Endothelial cell of umbilical vein (primary cell): ENCODE measurements at regions not wholly inside any gene's neighbourhood (a gene's known extent, or its start where the extent isn't known, plus 50 kb on each side); places are given as distances from the start of the nearest gene placed in this dataset.

Source experiments
- BruUV-seq: library from RNA; stranded (reverse); fragments of 400-500 nt; replicated peaks from 2 replicates; lab custom pipeline; 2021; lab: Mats Ljungman, UMichigan
- CTCF ChIA-PET: fragments of 300-600, 350-600 bp; sonication (Branson Sonifier 250); formaldehyde crosslinking; loops from one replicate; lab custom pipeline; 2021; ENCODE audit warnings: antibody characterized with exemption, inconsistent platforms; lab: Charles Lee
- POLR2A ChIA-PET: fragments of 300-600, 350-600 bp; sonication (Branson Sonifier 250); formaldehyde crosslinking; loops from one replicate; lab custom pipeline; 2021; ENCODE audit warnings: antibody characterized with exemption, inconsistent platforms; lab: Charles Lee
- DNase-seq: peaks from one replicate; pipeline ENCODE4 v3.0.0-alpha.2; 2011; ENCODE audit warnings: low read depth, low spot score
- FAIRE-seq: peaks from 2 replicates; lab custom pipeline; 2011; peaks lifted over from hg19 to GRCh38; lab: Jason Lieb, UNC
- H2AFZ ChIP-seq: 2 replicates; pipeline ENCODE4 v1.6.0; 2012; ENCODE audit warnings: low read depth, low read length, control low read depth, inconsistent platforms
- H3K27ac ChIP-seq: 2 replicates; pipeline ENCODE4 v1.5.1; 2011; ENCODE audit warnings: low read depth, mild to moderate bottlenecking, control low read depth, low read length, moderate library complexity; ENCODE audit not compliant: insufficient read depth
- H3K27me3 ChIP-seq, 2 experiments: 2 replicates each; pipeline versions ENCODE4 v1.6.0 to v1.6.1; 2011; ENCODE audit warnings: low read length in 2 of 2, mixed read lengths in 1 of 2; ENCODE audit not compliant: control insufficient read depth in 2 of 2, insufficient read depth in 2 of 2
- H3K36me3 ChIP-seq, 2 experiments: 2 replicates in 1 of 2; 3 replicates in 1 of 2; pipeline ENCODE4 v1.5.1; 2011; ENCODE audit warnings: low read length in 2 of 2, mild to moderate bottlenecking in 1 of 2, moderate library complexity in 1 of 2; ENCODE audit not compliant: control insufficient read depth in 2 of 2, insufficient read depth in 2 of 2; ENCODE audit errors: extremely low read depth in 1 of 2
- H3K4me1 ChIP-seq: 3 replicates; pipeline ENCODE4 v1.5.1; 2011; ENCODE audit warnings: mild to moderate bottlenecking, low read length; ENCODE audit not compliant: control insufficient read depth, insufficient read depth; ENCODE audit errors: extremely low read depth
- H3K4me2 ChIP-seq: 2 replicates; pipeline ENCODE4 v1.6.1; 2011; ENCODE audit warnings: low read length, control low read depth, mixed read lengths; ENCODE audit not compliant: insufficient read depth
- H3K4me3 ChIP-seq, 3 experiments: fragments of 200-600 bp in 1 of 3; sonication (generic), shearing (Covaris generic) in 1 of 3; replicated peaks in 1 of 3; 2 replicates each; pipeline ENCODE4 v1.5.1; 2011 to 2016; ENCODE audit warnings: control low read depth in 3 of 3, low read length in 3 of 3, mild to moderate bottlenecking in 2 of 3, inconsistent platforms in 1 of 3, low read depth in 1 of 3, moderate library complexity in 1 of 3; ENCODE audit not compliant: insufficient read depth in 1 of 3
- H3K79me2 ChIP-seq: 2 replicates; pipeline ENCODE4 v1.6.0; 2012; ENCODE audit warnings: low read length, inconsistent platforms; ENCODE audit not compliant: control insufficient read depth, insufficient read depth
- H3K9ac ChIP-seq: replicated peaks from 2 replicates; pipeline ENCODE3; 2011; ENCODE audit warnings: low read length, control low read depth; ENCODE audit not compliant: insufficient read depth; ENCODE audit errors: extremely low read depth
- H3K9me1 ChIP-seq: replicated peaks from 3 replicates; pipeline ENCODE4 v1.6.0; 2011; ENCODE audit warnings: mild to moderate bottlenecking, low read length; ENCODE audit not compliant: control insufficient read depth, insufficient read depth; ENCODE audit errors: extremely low read depth
- H3K9me3 ChIP-seq: replicated peaks from 2 replicates; pipeline ENCODE4 v1.5.1; 2012; ENCODE audit warnings: low read length, inconsistent platforms; ENCODE audit not compliant: control insufficient read depth, insufficient read depth
- H4K20me1 ChIP-seq: replicated peaks from 2 replicates; pipeline ENCODE3; 2011; ENCODE audit warnings: mild to moderate bottlenecking, low read length; ENCODE audit not compliant: control insufficient read depth, insufficient read depth; ENCODE audit errors: extremely low read depth
- EZH2 ChIP-seq: IDR thresholded peaks from 2 replicates; pipeline ENCODE4 v1.6.1; 2012; ENCODE audit warnings: borderline replicate concordance, low read depth, mild to moderate bottlenecking, moderate library complexity, low read length, inconsistent platforms; ENCODE audit not compliant: severe bottlenecking
- GATA2 ChIP-seq: IDR thresholded peaks from 2 replicates; pipeline ENCODE4 v1.7.0; 2011; ENCODE audit warnings: low read depth, mild to moderate bottlenecking, moderate library complexity, mixed read lengths, low read length; ENCODE audit not compliant: insufficient read length, insufficient read depth
- MYC ChIP-seq: IDR thresholded peaks from one replicate; pipeline ENCODE4 v1.6.1; 2011; ENCODE audit warnings: mild to moderate bottlenecking, low read depth, low read length
- POLR2AphosphoS5 ChIP-seq: IDR thresholded peaks from 2 replicates; pipeline ENCODE4 v1.6.1; 2012; ENCODE audit warnings: low read depth, mild to moderate bottlenecking, control low read depth, low read length, moderate library complexity; ENCODE audit not compliant: insufficient read depth
- dilution Hi-C: fragments of 300-500 bp; cut with MboI; formaldehyde crosslinking; loops from one replicate; pipeline ENCODE4 v1.15.0; 2019; ENCODE audit warnings: low sequenced_read_pairs; ENCODE audit not compliant: extremely low pct_ligation_motif_present
- intact Hi-C: fragments of 100-400 bp; cut with micrococcal nuclease; formaldehyde crosslinking; loops from one replicate; pipeline ENCODE4 v1.10.0; 2022
- TF ChIP-seq, protein P1 (sequence below): IDR thresholded peaks from 2 replicates; pipeline ENCODE4 v1.6.1; 2011; ENCODE audit not compliant: insufficient read depth, insufficient read length
- TF ChIP-seq, protein P2 (sequence below), 2 donors: IDR thresholded peaks; 1 replicate in 1 of 2; 2 replicates in 1 of 2; pipeline ENCODE4 v1.5.1; 2011; ENCODE audit warnings: low read length in 2 of 2, mild to moderate bottlenecking in 2 of 2, moderate library complexity in 2 of 2, control low read depth in 1 of 2, inconsistent platforms in 1 of 2, low read depth in 1 of 2; ENCODE audit not compliant: insufficient read depth in 1 of 2; ENCODE audit errors: extremely low read depth in 1 of 2

DNA sequence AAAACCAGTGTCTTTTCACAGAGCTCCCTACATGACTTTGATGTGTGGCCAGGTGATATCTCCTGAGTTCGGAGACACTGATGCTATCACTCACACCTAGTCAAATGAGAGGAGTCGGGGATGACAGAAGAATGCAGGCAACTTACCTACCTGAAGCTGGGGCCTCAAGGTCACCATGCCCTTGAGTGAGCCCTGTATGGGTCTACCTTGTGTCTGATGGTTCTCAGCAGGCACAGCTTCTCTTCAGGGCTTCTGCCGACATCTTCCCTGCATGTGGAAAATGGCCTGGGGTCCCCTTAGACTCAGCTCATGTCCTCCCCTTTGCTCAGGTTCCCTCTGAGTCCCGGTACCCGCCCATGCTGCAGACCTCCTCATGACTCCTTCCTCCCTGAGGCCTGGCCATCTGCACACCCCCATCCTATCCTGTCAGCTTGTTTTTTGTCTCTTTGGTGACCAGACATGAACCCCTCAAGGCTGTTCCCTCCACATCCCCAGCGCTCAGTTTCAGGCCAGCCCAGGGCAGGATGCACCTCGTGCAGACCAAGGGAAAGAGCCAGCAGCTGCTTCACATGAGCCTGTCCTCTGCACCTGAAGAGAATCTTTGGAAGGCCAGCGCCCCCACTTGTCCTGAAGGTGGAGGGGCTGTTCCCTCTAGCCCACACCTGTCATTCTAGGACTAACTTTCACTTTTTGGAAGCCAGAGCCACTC, 74.6 kb upstream of the GDF10 start:
- no peak overlapping the region for H2AFZ ChIP-seq
- H3K9ac ChIP-seq: no peak overlapping the region
- no peaks in the 10 kb centered on the region for H3K9me1 ChIP-seq
- POLR2A ChIA-PET: no interaction called here
- H3K79me2 ChIP-seq: no peaks in the 10 kb centered on the region
- no peaks in the 10 kb centered on the region for H3K27me3 ChIP-seq
- no peak overlapping the region for H3K27ac ChIP-seq
- FAIRE-seq (no peak), DNase-seq (no peak)
- H3K36me3 ChIP-seq: no peaks in the 10 kb centered on the region
- intact Hi-C loops: no loop called here
- dilution Hi-C loops: no loop called here
- no peaks in the 10 kb centered on the region for H3K4me1 ChIP-seq
- CTCF ChIA-PET: no interaction called here
- H4K20me1 ChIP-seq: no peaks in the 10 kb centered on the region
- no peak overlapping the region for H3K4me3 ChIP-seq
- H3K4me2 ChIP-seq: no peak overlapping the region
- BruUV-seq: no TSS peak
- H3K9me3 ChIP-seq: no peaks in the 10 kb centered on the region
- TF ChIP-seq EZH2 (no peak), POLR2AphosphoS5 (no peak), MYC (no peak), GATA2 (no peak)
- TF ChIP-seq, protein P1, sequence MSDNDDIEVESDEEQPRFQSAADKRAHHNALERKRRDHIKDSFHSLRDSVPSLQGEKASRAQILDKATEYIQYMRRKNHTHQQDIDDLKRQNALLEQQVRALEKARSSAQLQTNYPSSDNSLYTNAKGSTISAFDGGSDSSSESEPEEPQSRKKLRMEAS: no peak
- TF ChIP-seq, protein P2, sequence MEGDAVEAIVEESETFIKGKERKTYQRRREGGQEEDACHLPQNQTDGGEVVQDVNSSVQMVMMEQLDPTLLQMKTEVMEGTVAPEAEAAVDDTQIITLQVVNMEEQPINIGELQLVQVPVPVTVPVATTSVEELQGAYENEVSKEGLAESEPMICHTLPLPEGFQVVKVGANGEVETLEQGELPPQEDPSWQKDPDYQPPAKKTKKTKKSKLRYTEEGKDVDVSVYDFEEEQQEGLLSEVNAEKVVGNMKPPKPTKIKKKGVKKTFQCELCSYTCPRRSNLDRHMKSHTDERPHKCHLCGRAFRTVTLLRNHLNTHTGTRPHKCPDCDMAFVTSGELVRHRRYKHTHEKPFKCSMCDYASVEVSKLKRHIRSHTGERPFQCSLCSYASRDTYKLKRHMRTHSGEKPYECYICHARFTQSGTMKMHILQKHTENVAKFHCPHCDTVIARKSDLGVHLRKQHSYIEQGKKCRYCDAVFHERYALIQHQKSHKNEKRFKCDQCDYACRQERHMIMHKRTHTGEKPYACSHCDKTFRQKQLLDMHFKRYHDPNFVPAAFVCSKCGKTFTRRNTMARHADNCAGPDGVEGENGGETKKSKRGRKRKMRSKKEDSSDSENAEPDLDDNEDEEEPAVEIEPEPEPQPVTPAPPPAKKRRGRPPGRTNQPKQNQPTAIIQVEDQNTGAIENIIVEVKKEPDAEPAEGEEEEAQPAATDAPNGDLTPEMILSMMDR (IDR thresholded peaks at IDR 0.05; ENCODE audit: extremely low read depth in 1 of 2, insufficient read depth in 1 of 2, low read depth in 1 of 2, low read length in 2 of 2): no peak
